HL-60 (cell line): ENCODE measurements at regions not wholly inside any gene's neighbourhood (a gene's known extent, or its start where the extent isn't known, plus 50 kb on each side); places are given as distances from the start of the nearest gene placed in this dataset.

Experiments
- DNase-seq, 2 experiments: peaks; one replicate each; pipeline ENCODE4 v3.0.0-alpha.2; 2010 to 2020; ENCODE audit warnings: low read depth in 1 of 2, low spot score in 1 of 2
- H3K27ac ChIP-seq: fragments of 250-450 bp; sonication (Bioruptor Pico); replicated peaks from 2 replicates; pipeline ENCODE4 v1.5.1; 2020; ENCODE audit warnings: mild to moderate bottlenecking, moderate library complexity
- H3K27me3 ChIP-seq: fragments of 250-450 bp; sonication (Bioruptor Pico); 2 replicates; pipeline ENCODE4 v1.5.1; 2021; ENCODE audit warnings: mild to moderate bottlenecking, moderate library complexity; ENCODE audit not compliant: insufficient read depth, poor library complexity, severe bottlenecking
- H3K4me3 ChIP-seq: replicated peaks from 2 replicates; pipeline ENCODE4 v1.5.1; 2011; ENCODE audit warnings: mild to moderate bottlenecking, control low read depth, low read length; ENCODE audit not compliant: insufficient read depth
- CTCF ChIP-seq: IDR thresholded peaks from one replicate; pipeline ENCODE4 v1.5.1; 2011; ENCODE audit warnings: low read length, control low read depth, inconsistent platforms; ENCODE audit not compliant: insufficient read depth
- GABPA ChIP-seq: IDR thresholded peaks from 2 replicates; pipeline ENCODE4 v1.6.1; 2012; ENCODE audit warnings: low read depth
- POLR2AphosphoS5 ChIP-seq: IDR thresholded peaks from 2 replicates; pipeline ENCODE4 v1.6.1; 2012; ENCODE audit warnings: low read depth
- REST ChIP-seq: IDR thresholded peaks from 2 replicates; pipeline ENCODE4 v1.6.1; 2012; ENCODE audit warnings: low read depth; ENCODE audit not compliant: insufficient replicate concordance
- SPI1 ChIP-seq: IDR thresholded peaks from 2 replicates; pipeline ENCODE4 v1.6.1; 2012; ENCODE audit warnings: low read depth, mild to moderate bottlenecking, borderline replicate concordance

- TF ChIP-seq REST = no peak
- no peak for TF ChIP-seq POLR2AphosphoS5
- no peak for TF ChIP-seq CTCF
- TF ChIP-seq GABPA = no peak
- TF ChIP-seq SPI1 = no peak
- Histone ChIP-seq H3K27ac (no peak overlapping the region), H3K27me3 (no peaks in the 10 kb centered on the region), H3K4me3 (no peak overlapping the region)
- no peak for DNase-seq
Measured at GRCh38 chr2:234828382-234829073, 123.3 kb upstream of the SH3BP4 start.

- H3K27ac ChIP-seq = no peak overlapping the region
- H3K4me3 ChIP-seq = no peak overlapping the region
- no peaks in the 10 kb centered on the region for H3K27me3 ChIP-seq
- no peak for DNase-seq
- TF ChIP-seq GABPA (no peak), POLR2AphosphoS5 (no peak), CTCF (no peak), SPI1 (no peak), REST (no peak)
Measured at GRCh38 chr2:234827096-234827860, 124.5 kb upstream of the SH3BP4 start.

- Histone ChIP-seq H3K4me3 (no peak overlapping the region), H3K27ac (no peak overlapping the region), H3K27me3 (no peaks in the 10 kb centered on the region)
- TF ChIP-seq SPI1 (no peak), POLR2AphosphoS5 (no peak), REST (no peak), GABPA (no peak), CTCF (no peak)
- DNase-seq = no peak
Measured at GRCh38 chr2:234826681-234827080, 125.1 kb upstream of the SH3BP4 start.
